ENCODE measurements at regions not wholly inside any gene's neighbourhood (a gene's known extent, or its start where the extent isn't known, plus 50 kb on each side); places are given as distances from the start of the nearest gene placed in this dataset.

GRCh38 chr7:437329-438251, 82.1 kb downstream of the PDGFA start:
- no peaks in the 10 kb centered on the region for H3K4me1 ChIP-seq (ENCODE audit: low read length)
- H3K27me3 ChIP-seq (ENCODE audit: low read length), result no peaks in the 10 kb centered on the region
- DNase-seq, result no peak
- H3K27ac ChIP-seq (ENCODE audit: low read length), result no peak overlapping the region
- H3K9me3 ChIP-seq (ENCODE audit: low read length), result no peaks in the 10 kb centered on the region
- no peaks in the 10 kb centered on the region for H4K20me1 ChIP-seq (ENCODE audit: insufficient read depth, low read depth, low read length)
- no peaks in the 10 kb centered on the region for H3K9me2 ChIP-seq (replicated peaks; ENCODE audit: insufficient read depth, low read length)
- no peak overlapping the region for H3K9ac ChIP-seq (ENCODE audit: low read length)
- H2AFZ ChIP-seq (ENCODE audit: low read length), result no peak overlapping the region
- H3K36me3 ChIP-seq (ENCODE audit: insufficient read depth, low read length), result no peaks in the 10 kb centered on the region
- no peaks in the 10 kb centered on the region for H3K79me2 ChIP-seq (ENCODE audit: low read length)
- H3K4me2 ChIP-seq (ENCODE audit: low read depth, low read length, poor library complexity, severe bottlenecking), result no peak overlapping the region
- no peak overlapping the region for H3K4me3 ChIP-seq (ENCODE audit: low read length)

DNA sequence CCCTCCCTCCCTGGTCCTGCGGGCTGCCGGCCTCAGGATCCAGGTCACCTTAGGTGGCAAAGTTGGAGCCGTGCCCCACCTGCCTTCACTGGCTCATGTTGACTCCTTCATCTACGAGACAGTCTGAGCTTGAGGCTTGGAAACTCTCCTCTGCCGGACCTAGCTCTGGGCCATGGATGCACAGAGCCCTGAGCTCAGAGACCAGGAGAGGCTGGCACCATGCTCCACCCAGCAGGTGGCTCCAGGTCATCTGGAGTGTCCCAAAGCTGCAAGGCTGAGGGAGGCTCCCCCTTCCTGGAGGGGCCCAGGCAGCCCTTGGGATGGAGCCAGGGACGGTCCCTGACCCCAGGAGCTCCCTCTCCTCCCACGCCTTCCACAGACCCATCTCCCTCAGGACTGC, 81.3 kb downstream of the PDGFA start:
- no peaks in the 10 kb centered on the region for H3K4me1 ChIP-seq (ENCODE audit: low read length)
- H2AFZ ChIP-seq (ENCODE audit: low read length), result no peak overlapping the region
- H3K79me2 ChIP-seq (ENCODE audit: low read length), result no peaks in the 10 kb centered on the region
- H3K9ac ChIP-seq (ENCODE audit: low read length), result no peak overlapping the region
- no peaks in the 10 kb centered on the region for H3K36me3 ChIP-seq (ENCODE audit: insufficient read depth, low read length)
- no peak overlapping the region for H3K27ac ChIP-seq (ENCODE audit: low read length)
- no peaks in the 10 kb centered on the region for H3K9me2 ChIP-seq (replicated peaks; ENCODE audit: insufficient read depth, low read length)
- H3K27me3 ChIP-seq (ENCODE audit: low read length), result no peaks in the 10 kb centered on the region
- no peak overlapping the region for H3K4me2 ChIP-seq (ENCODE audit: low read depth, low read length, poor library complexity, severe bottlenecking)
- H4K20me1 ChIP-seq (ENCODE audit: insufficient read depth, low read depth, low read length), result no peaks in the 10 kb centered on the region
- no peak for DNase-seq
- H3K4me3 ChIP-seq (ENCODE audit: low read length), result no peak overlapping the region
- H3K9me3 ChIP-seq (ENCODE audit: low read length), result no peaks in the 10 kb centered on the region

DNA sequence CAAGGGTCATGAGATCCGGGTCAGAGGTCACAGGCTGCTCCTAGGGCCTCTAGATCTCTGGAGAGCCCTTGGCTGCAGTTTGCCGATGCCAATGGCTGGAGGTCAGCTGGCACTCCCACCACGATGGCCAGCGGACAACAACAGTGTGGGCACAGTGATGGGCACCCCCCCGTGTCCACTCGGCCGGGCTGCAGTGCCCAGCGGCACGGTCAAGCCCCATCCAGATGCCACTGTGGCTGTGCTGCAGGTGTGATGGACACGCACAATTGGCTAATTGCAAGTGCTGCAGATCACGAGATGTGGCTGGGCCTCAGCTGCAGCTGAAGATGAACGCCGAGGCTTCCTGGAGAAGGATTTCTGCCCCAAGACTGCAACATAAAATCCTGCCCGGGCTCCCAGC, 80.7 kb downstream of the PDGFA start:
- Histone ChIP-seq H3K9me3 (ENCODE audit: low read length) (no peaks in the 10 kb centered on the region), H3K9ac (ENCODE audit: low read length) (no peak overlapping the region), H3K4me1 (ENCODE audit: low read length) (no peaks in the 10 kb centered on the region), H3K27me3 (ENCODE audit: low read length) (no peaks in the 10 kb centered on the region), H4K20me1 (ENCODE audit: insufficient read depth, low read depth, low read length) (no peaks in the 10 kb centered on the region), H3K36me3 (ENCODE audit: insufficient read depth, low read length) (no peaks in the 10 kb centered on the region), H3K27ac (ENCODE audit: low read length) (no peak overlapping the region), H3K9me2 (replicated peaks; ENCODE audit: insufficient read depth, low read length) (no peaks in the 10 kb centered on the region), H2AFZ (ENCODE audit: low read length) (no peak overlapping the region), H3K4me3 (ENCODE audit: low read length) (no peak overlapping the region), H3K4me2 (ENCODE audit: low read depth, low read length, poor library complexity, severe bottlenecking) (no peak overlapping the region), H3K79me2 (ENCODE audit: low read length) (no peaks in the 10 kb centered on the region)
- no peak for DNase-seq

- no peak overlapping the region for H3K4me2 ChIP-seq (ENCODE audit: low read depth, low read length, poor library complexity, severe bottlenecking)
- H3K36me3 ChIP-seq (ENCODE audit: insufficient read depth, low read length), result no peaks in the 10 kb centered on the region
- H3K4me1 ChIP-seq (ENCODE audit: low read length), result no peaks in the 10 kb centered on the region
- no peaks in the 10 kb centered on the region for H3K79me2 ChIP-seq (ENCODE audit: low read length)
- no peaks in the 10 kb centered on the region for H4K20me1 ChIP-seq (ENCODE audit: insufficient read depth, low read depth, low read length)
- no peak overlapping the region for H3K4me3 ChIP-seq (ENCODE audit: low read length)
- no peak overlapping the region for H2AFZ ChIP-seq (ENCODE audit: low read length)
- H3K27me3 ChIP-seq (ENCODE audit: low read length), result no peaks in the 10 kb centered on the region
- no peaks in the 10 kb centered on the region for H3K9me3 ChIP-seq (ENCODE audit: low read length)
- H3K9ac ChIP-seq (ENCODE audit: low read length), result no peak overlapping the region
- no peaks in the 10 kb centered on the region for H3K9me2 ChIP-seq (replicated peaks; ENCODE audit: insufficient read depth, low read length)
- no peak overlapping the region for H3K27ac ChIP-seq (ENCODE audit: low read length)
- DNase-seq, result no peak
Observed at GRCh38 chr7:440059-440749, 79.4 kb downstream of the PDGFA start.

DNA sequence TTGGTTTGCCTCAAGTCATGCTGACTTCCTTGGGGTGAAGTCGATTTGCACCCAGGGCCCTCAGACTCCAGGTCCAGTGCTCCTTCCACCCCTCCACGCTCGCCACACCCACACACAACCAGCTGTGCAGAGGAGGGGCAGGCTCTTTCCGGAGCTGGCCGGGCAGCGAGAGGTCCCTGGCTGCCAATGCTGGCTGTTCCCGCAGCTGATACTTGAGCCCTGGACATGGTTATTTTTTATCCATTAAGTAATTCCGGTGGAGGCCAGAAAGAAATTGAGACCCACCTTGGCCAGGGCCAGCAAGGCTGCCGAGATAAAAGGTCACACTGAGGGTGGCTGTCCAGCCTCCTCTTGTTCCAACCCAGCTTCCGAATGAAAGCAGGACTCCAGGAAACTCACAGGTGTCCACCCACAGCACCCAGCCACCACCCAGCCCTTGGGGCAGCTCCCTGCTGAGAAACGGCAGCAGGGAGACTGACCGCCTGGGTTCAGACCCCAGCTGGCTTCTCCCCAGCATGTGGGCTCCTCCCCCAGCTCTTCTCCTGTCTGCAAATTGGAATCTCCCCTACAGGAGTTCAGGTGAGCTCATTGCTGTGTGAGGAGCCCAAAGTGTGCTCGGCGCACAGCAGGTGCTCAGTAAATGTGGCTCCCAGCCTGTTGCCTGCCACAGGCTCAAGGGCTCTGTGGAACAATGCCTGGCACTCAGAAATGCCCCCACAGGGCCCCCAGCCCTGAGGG, 77.8 kb downstream of the PDGFA start:
- Histone ChIP-seq H3K9me2 (replicated peaks; ENCODE audit: insufficient read depth, low read length) (no peaks in the 10 kb centered on the region), H3K4me3 (ENCODE audit: low read length) (no peak overlapping the region), H3K9ac (ENCODE audit: low read length) (no peak overlapping the region), H3K27ac (ENCODE audit: low read length) (no peak overlapping the region), H3K79me2 (ENCODE audit: low read length) (no peaks in the 10 kb centered on the region), H4K20me1 (ENCODE audit: insufficient read depth, low read depth, low read length) (no peaks in the 10 kb centered on the region), H3K27me3 (ENCODE audit: low read length) (no peaks in the 10 kb centered on the region), H3K9me3 (ENCODE audit: low read length) (no peaks in the 10 kb centered on the region), H3K4me2 (ENCODE audit: low read depth, low read length, poor library complexity, severe bottlenecking) (no peak overlapping the region), H3K4me1 (ENCODE audit: low read length) (no peaks in the 10 kb centered on the region), H2AFZ (ENCODE audit: low read length) (no peak overlapping the region), H3K36me3 (ENCODE audit: insufficient read depth, low read length) (no peaks in the 10 kb centered on the region)
- DNase-seq, result no peak

DNA sequence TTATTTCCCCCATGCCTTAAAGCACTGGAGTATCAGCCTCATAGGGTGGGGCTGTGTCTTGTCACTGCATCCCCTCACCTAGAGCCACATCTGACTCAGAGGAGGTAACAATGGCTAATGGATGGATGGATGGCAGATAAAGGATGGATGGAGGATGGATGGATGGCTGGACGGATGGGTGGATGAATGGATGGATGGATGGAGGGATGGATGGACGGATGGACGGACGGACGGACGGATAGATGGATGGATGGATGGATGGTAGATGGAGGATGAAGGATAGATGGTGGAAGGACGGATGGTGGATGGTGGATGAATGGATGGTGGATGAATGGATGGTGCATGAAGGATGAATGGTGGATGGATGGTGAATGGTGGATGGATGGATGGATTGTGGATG, 77.2 kb downstream of the PDGFA start:
- H3K4me2 ChIP-seq (ENCODE audit: low read depth, low read length, poor library complexity, severe bottlenecking), result no peak overlapping the region
- H3K9me2 ChIP-seq (replicated peaks; ENCODE audit: insufficient read depth, low read length), result no peaks in the 10 kb centered on the region
- H3K79me2 ChIP-seq (ENCODE audit: low read length), result no peaks in the 10 kb centered on the region
- no peak for DNase-seq
- H3K9me3 ChIP-seq (ENCODE audit: low read length), result no peaks in the 10 kb centered on the region
- no peaks in the 10 kb centered on the region for H3K27me3 ChIP-seq (ENCODE audit: low read length)
- no peaks in the 10 kb centered on the region for H3K36me3 ChIP-seq (ENCODE audit: insufficient read depth, low read length)
- no peaks in the 10 kb centered on the region for H3K4me1 ChIP-seq (ENCODE audit: low read length)
- H2AFZ ChIP-seq (ENCODE audit: low read length), result no peak overlapping the region
- no peaks in the 10 kb centered on the region for H4K20me1 ChIP-seq (ENCODE audit: insufficient read depth, low read depth, low read length)
- no peak overlapping the region for H3K4me3 ChIP-seq (ENCODE audit: low read length)
- no peak overlapping the region for H3K27ac ChIP-seq (ENCODE audit: low read length)
- no peak overlapping the region for H3K9ac ChIP-seq (ENCODE audit: low read length)

DNA sequence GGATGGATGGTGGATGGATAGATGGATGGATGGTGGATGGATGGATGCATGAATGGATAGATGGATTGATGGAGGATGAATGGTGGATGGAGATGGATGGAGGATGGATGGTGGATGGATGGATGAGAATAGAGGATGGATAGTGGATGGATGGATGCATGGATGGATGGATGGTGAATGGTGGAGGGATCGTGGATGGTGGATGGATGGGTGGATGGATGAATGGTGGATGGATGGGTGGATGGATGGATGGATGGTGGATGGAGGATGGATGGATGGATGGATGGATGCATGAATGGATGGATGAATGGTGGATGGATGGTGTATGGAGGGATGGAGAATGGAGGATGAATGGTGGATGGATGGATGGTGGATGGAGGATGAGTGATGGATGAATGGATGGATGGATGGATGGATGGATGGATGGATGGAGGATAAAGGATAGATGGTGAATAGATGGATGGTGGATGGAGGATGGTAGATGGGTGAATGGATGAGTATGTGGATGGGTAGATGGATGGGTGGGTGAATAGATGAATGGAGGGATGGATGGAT, 76.3 kb downstream of the PDGFA start:
- DNase-seq, result no peak
- Histone ChIP-seq H3K79me2 (ENCODE audit: low read length) (no peaks in the 10 kb centered on the region), H3K27me3 (ENCODE audit: low read length) (no peaks in the 10 kb centered on the region), H2AFZ (ENCODE audit: low read length) (no peak overlapping the region), H4K20me1 (ENCODE audit: insufficient read depth, low read depth, low read length) (no peaks in the 10 kb centered on the region), H3K4me1 (ENCODE audit: low read length) (no peaks in the 10 kb centered on the region), H3K36me3 (ENCODE audit: insufficient read depth, low read length) (no peaks in the 10 kb centered on the region), H3K4me3 (ENCODE audit: low read length) (no peak overlapping the region), H3K9me3 (ENCODE audit: low read length) (no peaks in the 10 kb centered on the region), H3K9me2 (replicated peaks; ENCODE audit: insufficient read depth, low read length) (no peaks in the 10 kb centered on the region), H3K9ac (ENCODE audit: low read length) (no peak overlapping the region), H3K27ac (ENCODE audit: low read length) (no peak overlapping the region), H3K4me2 (ENCODE audit: low read depth, low read length, poor library complexity, severe bottlenecking) (no peak overlapping the region)

GRCh38 chr7:444606-445005, 75.0 kb downstream of the PDGFA start:
- no peaks in the 10 kb centered on the region for H3K4me1 ChIP-seq (ENCODE audit: low read length)
- no peaks in the 10 kb centered on the region for H3K9me2 ChIP-seq (replicated peaks; ENCODE audit: insufficient read depth, low read length)
- H3K27ac ChIP-seq (ENCODE audit: low read length), result no peak overlapping the region
- H3K9me3 ChIP-seq (ENCODE audit: low read length), result no peaks in the 10 kb centered on the region
- no peaks in the 10 kb centered on the region for H3K36me3 ChIP-seq (ENCODE audit: insufficient read depth, low read length)
- no peaks in the 10 kb centered on the region for H4K20me1 ChIP-seq (ENCODE audit: insufficient read depth, low read depth, low read length)
- no peak overlapping the region for H3K4me3 ChIP-seq (ENCODE audit: low read length)
- H2AFZ ChIP-seq (ENCODE audit: low read length), result no peak overlapping the region
- DNase-seq, result no peak
- no peaks in the 10 kb centered on the region for H3K27me3 ChIP-seq (ENCODE audit: low read length)
- H3K4me2 ChIP-seq (ENCODE audit: low read depth, low read length, poor library complexity, severe bottlenecking), result no peak overlapping the region
- H3K9ac ChIP-seq (ENCODE audit: low read length), result no peak overlapping the region
- H3K79me2 ChIP-seq (ENCODE audit: low read length), result no peaks in the 10 kb centered on the region
